PC-9 (cell line): ENCODE measurements at regions not wholly inside any gene's neighbourhood (a gene's known extent, or its start where the extent isn't known, plus 50 kb on each side); places are given as distances from the start of the nearest gene placed in this dataset.

ENCODE experiments used
- BruUV-seq: library from RNA; stranded (reverse); fragments of 400-500 nt; replicated peaks from 2 replicates; lab custom pipeline; 2021; lab: Mats Ljungman, UMichigan
- CTCF ChIA-PET: fragments of 300-600 bp; sonication (Branson Sonifier 250); formaldehyde crosslinking; loops from one replicate; lab custom pipeline; 2022; ENCODE audit warnings: antibody characterized with exemption; lab: Charles Lee
- POLR2A ChIA-PET: fragments of 300-600 bp; sonication (Branson Sonifier 250); formaldehyde crosslinking; loops from one replicate; lab custom pipeline; 2022; ENCODE audit warnings: antibody characterized with exemption; ENCODE audit not compliant: unreplicated experiment; lab: Charles Lee
- DNase-seq, 2 experiments: peaks; one replicate each; pipeline versions ENCODE4 v3.0.0 to v3.0.0-alpha.2; 2015 to 2022; ENCODE audit warnings: mixed read lengths in 1 of 2
- H2AFZ ChIP-seq: fragments of 200-600 bp; sonication (generic); 2 replicates; pipeline ENCODE4 v1.8.1; 2017; ENCODE audit warnings: antibody characterized with exemption
- H3F3A ChIP-seq: fragments of 200-600 bp; sonication (generic); 2 replicates; pipeline ENCODE4 v1.8.1; 2017; ENCODE audit warnings: antibody characterized with exemption, mild to moderate bottlenecking, low read depth; ENCODE audit not compliant: insufficient read depth
- H3K27ac ChIP-seq: fragments of 200-600 bp; sonication (generic); 2 replicates; pipeline ENCODE4 v1.6.1; 2016; ENCODE audit warnings: mixed run types
- H3K27me3 ChIP-seq: fragments of 200-600 bp; sonication (generic); 2 replicates; pipeline ENCODE4 v1.6.1; 2016; ENCODE audit warnings: low read depth, mixed run types; ENCODE audit not compliant: insufficient read depth
- H3K36me3 ChIP-seq: fragments of 200-600 bp; sonication (generic); 2 replicates; pipeline ENCODE4 v1.6.1; 2016; ENCODE audit warnings: low read depth, mixed run types
- H3K4me1 ChIP-seq: fragments of 200-600 bp; sonication (generic); replicated peaks from 2 replicates; pipeline ENCODE4 v1.6.1; 2016; ENCODE audit warnings: mixed run types; ENCODE audit not compliant: insufficient read depth
- H3K4me2 ChIP-seq: fragments of 200-600 bp; sonication (generic); 2 replicates; pipeline ENCODE4 v1.6.1; 2017; ENCODE audit warnings: mixed run types
- H3K4me3 ChIP-seq: fragments of 200-600 bp; sonication (generic); 2 replicates; pipeline ENCODE4 v1.6.1; 2016; ENCODE audit warnings: mixed run types
- H3K79me2 ChIP-seq: fragments of 200-600 bp; sonication (generic); 2 replicates; pipeline ENCODE4 v1.6.1; 2017; ENCODE audit warnings: low read depth, mixed run types
- H3K9me2 ChIP-seq: fragments of 200-600 bp; sonication (generic); 2 replicates; pipeline ENCODE4 v1.8.1; 2017; ENCODE audit warnings: mild to moderate bottlenecking; ENCODE audit not compliant: insufficient read depth
- H3K9me3 ChIP-seq: fragments of 200-600 bp; sonication (generic); 2 replicates; pipeline ENCODE4 v1.8.1; 2016; ENCODE audit warnings: low read depth; ENCODE audit not compliant: insufficient read depth
- H4K20me1 ChIP-seq: fragments of 200-600 bp; sonication (generic); 2 replicates; pipeline ENCODE4 v1.8.1; 2017; ENCODE audit not compliant: insufficient read depth
- EZH2 ChIP-seq: fragments of 200-600 bp; sonication (generic); IDR thresholded peaks from 2 replicates; pipeline ENCODE4 v1.8.0; 2017; ENCODE audit warnings: antibody characterized with exemption, low read depth
- intact Hi-C: fragments of 100-400 bp; cut with micrococcal nuclease; formaldehyde crosslinking; loops from one replicate; pipeline ENCODE4 v1.10.0; 2022; ENCODE audit not compliant: unreplicated experiment
- TF ChIP-seq, protein P1 (sequence below): fragments of 200-600 bp; sonication (generic); conservative IDR thresholded peaks from 2 replicates; pipeline ENCODE4 v1.6.1; 2017; ENCODE audit warnings: mixed run types, antibody characterized with exemption, mild to moderate bottlenecking, moderate library complexity

GRCh38 chr14:29215853-29216252 is 449.3 kb downstream of the FOXG1 start:
- intact Hi-C loops, result loop anchor here (10.0 kb wide), 1 partner anchor 299 kb away; no protein-coding TSS in a partner anchor
- Histone ChIP-seq H2AFZ (no peak overlapping the region), H3K79me2 (no peaks in the 10 kb centered on the region), H3K27me3 (no peaks in the 10 kb centered on the region), H3K9me2 (no peaks in the 10 kb centered on the region), H3K4me2 (no peak overlapping the region), H3F3A (no peaks in the 10 kb centered on the region), H4K20me1 (no peaks in the 10 kb centered on the region), H3K27ac (no peak overlapping the region), H3K4me1 (no peaks in the 10 kb centered on the region), H3K4me3 (no peak overlapping the region), H3K9me3 (no peaks in the 10 kb centered on the region), H3K36me3 (no peaks in the 10 kb centered on the region)
- DNase-seq, result no peak
- ChIA-PET CTCF (no interaction called here), POLR2A (no interaction called here)
- TF ChIP-seq EZH2, result no peak
- TF ChIP-seq, protein P1, sequence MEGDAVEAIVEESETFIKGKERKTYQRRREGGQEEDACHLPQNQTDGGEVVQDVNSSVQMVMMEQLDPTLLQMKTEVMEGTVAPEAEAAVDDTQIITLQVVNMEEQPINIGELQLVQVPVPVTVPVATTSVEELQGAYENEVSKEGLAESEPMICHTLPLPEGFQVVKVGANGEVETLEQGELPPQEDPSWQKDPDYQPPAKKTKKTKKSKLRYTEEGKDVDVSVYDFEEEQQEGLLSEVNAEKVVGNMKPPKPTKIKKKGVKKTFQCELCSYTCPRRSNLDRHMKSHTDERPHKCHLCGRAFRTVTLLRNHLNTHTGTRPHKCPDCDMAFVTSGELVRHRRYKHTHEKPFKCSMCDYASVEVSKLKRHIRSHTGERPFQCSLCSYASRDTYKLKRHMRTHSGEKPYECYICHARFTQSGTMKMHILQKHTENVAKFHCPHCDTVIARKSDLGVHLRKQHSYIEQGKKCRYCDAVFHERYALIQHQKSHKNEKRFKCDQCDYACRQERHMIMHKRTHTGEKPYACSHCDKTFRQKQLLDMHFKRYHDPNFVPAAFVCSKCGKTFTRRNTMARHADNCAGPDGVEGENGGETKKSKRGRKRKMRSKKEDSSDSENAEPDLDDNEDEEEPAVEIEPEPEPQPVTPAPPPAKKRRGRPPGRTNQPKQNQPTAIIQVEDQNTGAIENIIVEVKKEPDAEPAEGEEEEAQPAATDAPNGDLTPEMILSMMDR, result no peak
- BruUV-seq, result no TSS peak

GRCh38 chr14:29216268-29217232 is 450.0 kb downstream of the FOXG1 start:
- H2AFZ ChIP-seq, result no peak overlapping the region
- H3K27me3 ChIP-seq, result no peaks in the 10 kb centered on the region
- H3K36me3 ChIP-seq, result no peaks in the 10 kb centered on the region
- H3K4me2 ChIP-seq, result no peak overlapping the region
- H3K27ac ChIP-seq, result no peak overlapping the region
- no peaks in the 10 kb centered on the region for H3K9me2 ChIP-seq
- DNase-seq, result no peak
- TF ChIP-seq, protein P1, result no peak
- no peak for TF ChIP-seq EZH2
- no TSS peak for BruUV-seq
- ChIA-PET CTCF (no interaction called here), POLR2A (interaction anchor here (0.7 kb wide), 1 partner anchor 330 kb away, joined by 8 read pairs; no protein-coding TSS in a partner anchor)
- intact Hi-C loops, result loop anchor here (10.0 kb wide), 1 partner anchor 298 kb away; no protein-coding TSS in a partner anchor
- no peaks in the 10 kb centered on the region for H3K4me1 ChIP-seq
- no peaks in the 10 kb centered on the region for H3K79me2 ChIP-seq
- H3F3A ChIP-seq, result no peaks in the 10 kb centered on the region
- H4K20me1 ChIP-seq, result no peaks in the 10 kb centered on the region
- H3K4me3 ChIP-seq, result no peak overlapping the region
- H3K9me3 ChIP-seq, result no peaks in the 10 kb centered on the region

DNA sequence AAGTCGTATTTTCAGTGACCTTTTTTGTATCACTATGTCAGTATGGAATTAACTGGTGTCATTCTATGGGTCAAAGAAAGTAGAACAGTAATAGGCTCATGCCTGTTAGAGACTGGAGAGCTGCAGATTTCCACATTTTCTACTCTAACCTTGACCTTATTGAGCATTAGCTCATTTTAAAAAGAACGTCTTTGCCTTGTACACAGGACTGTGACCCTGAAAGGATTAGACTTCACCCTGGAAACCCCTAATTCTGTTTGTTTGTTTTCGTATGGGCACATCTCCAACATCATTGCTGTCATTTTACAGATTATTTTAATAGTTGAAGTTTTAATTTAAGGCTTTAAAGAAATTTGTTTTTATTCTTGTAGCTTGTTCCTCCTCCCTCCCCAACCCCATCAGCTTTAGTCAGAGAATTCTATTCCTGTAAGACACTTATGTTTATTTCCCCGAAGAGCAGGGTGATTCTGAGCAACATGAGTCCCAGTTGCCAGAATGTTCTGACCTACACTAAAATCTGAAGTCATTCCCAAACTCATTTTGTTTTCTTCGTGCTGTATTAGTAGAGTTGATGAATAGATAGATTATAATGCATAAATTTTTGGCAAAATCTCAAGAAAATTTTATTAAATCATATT is 451.3 kb downstream of the FOXG1 start:
- BruUV-seq, result no TSS peak
- H2AFZ ChIP-seq, result no peak overlapping the region
- intact Hi-C loops, result loop anchor here (10.0 kb wide), 1 partner anchor 297 kb away; no protein-coding TSS in a partner anchor
- CTCF ChIA-PET, result no interaction called here
- H3K9me3 ChIP-seq, result no peaks in the 10 kb centered on the region
- no peaks in the 10 kb centered on the region for H3K79me2 ChIP-seq
- H3K27me3 ChIP-seq, result no peaks in the 10 kb centered on the region
- no peak overlapping the region for H3K27ac ChIP-seq
- H3K4me3 ChIP-seq, result no peak overlapping the region
- no peaks in the 10 kb centered on the region for H4K20me1 ChIP-seq
- no peaks in the 10 kb centered on the region for H3K36me3 ChIP-seq
- no peak for DNase-seq
- no peaks in the 10 kb centered on the region for H3F3A ChIP-seq
- no peak for TF ChIP-seq EZH2
- TF ChIP-seq, protein P1, result no peak
- H3K4me2 ChIP-seq, result no peak overlapping the region
- POLR2A ChIA-PET, result no interaction called here
- no peaks in the 10 kb centered on the region for H3K4me1 ChIP-seq
- H3K9me2 ChIP-seq, result no peaks in the 10 kb centered on the region
